Kidney glomerular epithelial cell (primary cell): ENCODE measurements at regions not wholly inside any gene's neighbourhood (a gene's known extent, or its start where the extent isn't known, plus 50 kb on each side); places are given as distances from the start of the nearest gene placed in this dataset.

ENCODE experiments used
- DNase-seq: peaks from one replicate; lab custom pipeline; 2025; lab: John Stamatoyannopoulos, UW

GRCh38 chr13:53848366-53848961 lies 819.9 kb downstream of the OLFM4 start:
- DNase-seq = no peak

- no peak for DNase-seq
Observed at GRCh38 chr13:53854321-53854720, 825.7 kb downstream of the OLFM4 start.

- DNase-seq = no peak
Observed at GRCh38 chr13:53856573-53857195, 828.1 kb downstream of the OLFM4 start.

GRCh38 chr13:53863520-53863919 lies 834.9 kb downstream of the OLFM4 start:
- DNase-seq = no peak

GRCh38 chr13:53873558-53873957 lies 844.9 kb downstream of the OLFM4 start:
- no peak for DNase-seq

- no peak for DNase-seq
Observed at GRCh38 chr13:53878861-53879260, 850.2 kb downstream of the OLFM4 start.

GRCh38 chr13:53885997-53886396 lies 857.4 kb downstream of the OLFM4 start:
- DNase-seq = no peak

- DNase-seq = no peak
Observed at GRCh38 chr13:53890696-53891095, 862.1 kb downstream of the OLFM4 start.

GRCh38 chr13:53901593-53901992 lies 873.0 kb downstream of the OLFM4 start:
- no peak for DNase-seq

GRCh38 chr13:53907891-53908290 lies 879.3 kb downstream of the OLFM4 start:
- DNase-seq = no peak

GRCh38 chr13:53920916-53921315 lies 892.3 kb downstream of the OLFM4 start:
- no peak for DNase-seq

GRCh38 chr13:53921473-53921872 lies 892.9 kb downstream of the OLFM4 start:
- DNase-seq = no peak

GRCh38 chr13:53941588-53942190 lies 913.1 kb downstream of the OLFM4 start:
- no peak for DNase-seq

GRCh38 chr13:53946500-53946899 lies 917.9 kb downstream of the OLFM4 start:
- DNase-seq = no peak

- DNase-seq = no peak
Observed at GRCh38 chr13:53953183-53953582, 924.6 kb downstream of the OLFM4 start.
